ENCODE measurements at regions not wholly inside any gene's neighbourhood (a gene's known extent, or its start where the extent isn't known, plus 50 kb on each side); places are given as distances from the start of the nearest gene placed in this dataset.

DNA sequence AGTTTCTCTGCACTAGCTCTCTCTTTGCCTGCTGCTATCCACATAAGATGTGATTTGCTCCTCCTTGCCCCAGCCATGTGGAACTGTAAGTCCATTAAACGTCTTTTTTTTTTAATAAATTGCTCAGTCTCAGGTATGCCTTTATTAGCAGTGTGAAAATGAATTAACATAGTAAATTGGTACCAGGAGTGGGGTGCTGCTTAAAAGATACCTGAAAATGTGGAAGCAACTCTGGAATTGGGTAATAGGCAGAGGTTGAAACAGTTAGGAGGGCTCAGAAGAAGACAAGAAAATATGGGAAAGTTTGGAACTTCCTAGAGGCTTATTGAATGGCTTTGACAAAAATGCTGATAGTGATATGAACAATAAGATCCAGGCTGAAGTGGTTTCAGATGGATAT, 159.8 kb downstream of the FSCB start:
- TF ChIP-seq, protein P1, sequence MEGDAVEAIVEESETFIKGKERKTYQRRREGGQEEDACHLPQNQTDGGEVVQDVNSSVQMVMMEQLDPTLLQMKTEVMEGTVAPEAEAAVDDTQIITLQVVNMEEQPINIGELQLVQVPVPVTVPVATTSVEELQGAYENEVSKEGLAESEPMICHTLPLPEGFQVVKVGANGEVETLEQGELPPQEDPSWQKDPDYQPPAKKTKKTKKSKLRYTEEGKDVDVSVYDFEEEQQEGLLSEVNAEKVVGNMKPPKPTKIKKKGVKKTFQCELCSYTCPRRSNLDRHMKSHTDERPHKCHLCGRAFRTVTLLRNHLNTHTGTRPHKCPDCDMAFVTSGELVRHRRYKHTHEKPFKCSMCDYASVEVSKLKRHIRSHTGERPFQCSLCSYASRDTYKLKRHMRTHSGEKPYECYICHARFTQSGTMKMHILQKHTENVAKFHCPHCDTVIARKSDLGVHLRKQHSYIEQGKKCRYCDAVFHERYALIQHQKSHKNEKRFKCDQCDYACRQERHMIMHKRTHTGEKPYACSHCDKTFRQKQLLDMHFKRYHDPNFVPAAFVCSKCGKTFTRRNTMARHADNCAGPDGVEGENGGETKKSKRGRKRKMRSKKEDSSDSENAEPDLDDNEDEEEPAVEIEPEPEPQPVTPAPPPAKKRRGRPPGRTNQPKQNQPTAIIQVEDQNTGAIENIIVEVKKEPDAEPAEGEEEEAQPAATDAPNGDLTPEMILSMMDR (IDR thresholded peaks at IDR 0.05): no peak
- TF ChIP-seq POLR2A (IDR thresholded peaks at IDR 0.05): no peak
